ENCODE measurements at regions not wholly inside any gene's neighbourhood (a gene's known extent, or its start where the extent isn't known, plus 50 kb on each side); places are given as distances from the start of the nearest gene placed in this dataset.
"Not testable (repeated sequence)": the region's sequence is repeated elsewhere in the genome, so short reads cannot be mapped to it uniquely, and the experiment has no call there.

DNA sequence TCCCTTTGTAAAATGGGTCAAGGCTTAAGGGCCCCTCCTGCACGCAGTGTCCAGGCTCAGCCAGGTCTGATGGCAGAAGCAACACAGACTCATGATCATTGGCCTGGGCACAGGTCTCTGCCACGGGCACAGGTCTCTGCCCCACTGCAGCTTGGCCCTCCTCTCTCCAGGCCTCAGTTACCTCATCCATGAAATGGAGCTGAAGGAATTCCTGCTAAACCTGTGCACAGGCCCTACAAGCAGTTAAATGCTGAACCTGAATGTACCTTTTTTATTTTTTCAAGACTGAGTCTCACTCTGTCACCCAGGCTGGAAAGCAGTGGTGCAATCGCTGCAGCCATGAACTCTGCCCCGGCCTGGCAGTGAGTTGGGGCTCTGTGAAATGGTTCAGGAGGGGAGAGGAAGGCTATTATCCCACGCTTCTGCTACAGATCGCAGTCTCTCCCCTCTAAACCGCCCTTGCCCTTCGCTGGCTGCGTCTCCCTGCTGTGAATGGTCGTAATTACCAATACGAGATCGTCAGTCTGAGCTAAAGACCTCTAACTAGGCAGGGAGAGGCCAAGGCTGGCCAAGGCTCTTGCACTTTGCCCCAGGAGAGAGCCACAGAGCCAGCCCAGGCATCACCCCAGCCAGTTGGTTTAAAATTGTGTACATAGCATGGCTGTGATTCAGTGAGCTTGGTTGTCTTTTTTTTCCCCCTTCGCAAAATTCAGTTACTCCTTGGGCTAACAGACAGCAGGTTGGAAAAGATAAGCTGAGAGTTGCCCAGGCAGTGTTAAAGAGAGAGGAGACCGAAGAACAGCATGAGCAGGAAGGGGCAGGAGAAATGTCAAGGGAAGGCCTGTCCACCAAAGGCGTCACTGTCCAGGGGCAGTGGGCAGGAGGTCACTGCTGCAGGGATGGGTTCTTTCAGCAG is 93.0 kb upstream of the KCTD7 start:
- Mint-ChIP-seq H3K36me3 (ENCODE audit: low read depth) (no peaks in the 10 kb centered on the region), H3K4me1 (ENCODE audit: low read depth) (no peaks in the 10 kb centered on the region), H3K4me3 (no peak overlapping the region), H3K9me3 (no peaks in the 10 kb centered on the region), H3K27me3 (no peaks in the 10 kb centered on the region), H3K27ac (no peak overlapping the region)

- no peaks in the 10 kb centered on the region for H3K36me3 Mint-ChIP-seq (ENCODE audit: low read depth)
- H3K4me1 Mint-ChIP-seq (ENCODE audit: low read depth) = no peaks in the 10 kb centered on the region
- no peaks in the 10 kb centered on the region for H3K27me3 Mint-ChIP-seq
- H3K4me3 Mint-ChIP-seq = no peak overlapping the region
- no peak overlapping the region for H3K27ac Mint-ChIP-seq
- H3K9me3 Mint-ChIP-seq = no peaks in the 10 kb centered on the region
Measured at GRCh38 chr7:66537380-66537779, 91.3 kb upstream of the KCTD7 start.

GRCh38 chr7:66537876-66538275 is 90.8 kb upstream of the KCTD7 start:
- Mint-ChIP-seq H3K4me3 (no peak overlapping the region), H3K36me3 (ENCODE audit: low read depth) (no peaks in the 10 kb centered on the region), H3K27me3 (no peaks in the 10 kb centered on the region), H3K4me1 (ENCODE audit: low read depth) (no peaks in the 10 kb centered on the region), H3K27ac (no peak overlapping the region), H3K9me3 (no peaks in the 10 kb centered on the region)

- H3K27ac Mint-ChIP-seq = no peak overlapping the region
- no peaks in the 10 kb centered on the region for H3K4me1 Mint-ChIP-seq (ENCODE audit: low read depth)
- H3K27me3 Mint-ChIP-seq = no peaks in the 10 kb centered on the region
- H3K4me3 Mint-ChIP-seq = no peak overlapping the region
- H3K9me3 Mint-ChIP-seq = no peaks in the 10 kb centered on the region
- peaks cover 4% of the 10 kb centered on the region for H3K36me3 Mint-ChIP-seq (ENCODE audit: low read depth)
Measured at GRCh38 chr7:66539264-66539623, 89.4 kb upstream of the KCTD7 start.

- Mint-ChIP-seq H3K4me1 (ENCODE audit: low read depth) (no peaks in the 10 kb centered on the region), H3K27ac (no peak overlapping the region), H3K4me3 (no peak overlapping the region), H3K9me3 (no peaks in the 10 kb centered on the region), H3K36me3 (ENCODE audit: low read depth) (peaks cover 4% of the 10 kb centered on the region), H3K27me3 (no peaks in the 10 kb centered on the region)
Measured at GRCh38 chr7:66539902-66540375, 88.7 kb upstream of the KCTD7 start.

DNA sequence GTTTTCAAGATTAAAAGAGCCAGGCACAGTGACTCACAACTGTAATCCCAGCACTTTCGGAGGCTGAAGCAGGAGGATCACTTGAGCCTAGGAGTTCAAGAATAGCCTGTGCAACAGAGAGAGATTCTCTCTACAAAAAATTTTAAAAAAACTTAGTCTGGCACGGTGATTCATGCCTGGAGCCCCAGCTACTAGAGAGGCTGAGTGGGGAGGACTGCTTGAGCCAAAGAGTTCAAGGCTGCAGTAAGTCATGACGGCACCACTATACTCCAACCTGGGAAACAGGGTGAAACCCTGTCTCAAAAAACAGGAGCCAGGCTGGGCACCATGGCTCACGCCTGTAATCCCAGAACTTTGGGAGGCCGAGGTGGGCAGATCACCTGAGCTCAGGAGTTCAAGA is 86.6 kb upstream of the KCTD7 start:
- Mint-ChIP-seq H3K27me3 (no peaks in the 10 kb centered on the region), H3K4me1 (ENCODE audit: low read depth) (no peaks in the 10 kb centered on the region), H3K27ac (no peak overlapping the region), H3K9me3 (no peaks in the 10 kb centered on the region), H3K36me3 (ENCODE audit: low read depth) (peaks cover 4% of the 10 kb centered on the region), H3K4me3 (no peak overlapping the region)

DNA sequence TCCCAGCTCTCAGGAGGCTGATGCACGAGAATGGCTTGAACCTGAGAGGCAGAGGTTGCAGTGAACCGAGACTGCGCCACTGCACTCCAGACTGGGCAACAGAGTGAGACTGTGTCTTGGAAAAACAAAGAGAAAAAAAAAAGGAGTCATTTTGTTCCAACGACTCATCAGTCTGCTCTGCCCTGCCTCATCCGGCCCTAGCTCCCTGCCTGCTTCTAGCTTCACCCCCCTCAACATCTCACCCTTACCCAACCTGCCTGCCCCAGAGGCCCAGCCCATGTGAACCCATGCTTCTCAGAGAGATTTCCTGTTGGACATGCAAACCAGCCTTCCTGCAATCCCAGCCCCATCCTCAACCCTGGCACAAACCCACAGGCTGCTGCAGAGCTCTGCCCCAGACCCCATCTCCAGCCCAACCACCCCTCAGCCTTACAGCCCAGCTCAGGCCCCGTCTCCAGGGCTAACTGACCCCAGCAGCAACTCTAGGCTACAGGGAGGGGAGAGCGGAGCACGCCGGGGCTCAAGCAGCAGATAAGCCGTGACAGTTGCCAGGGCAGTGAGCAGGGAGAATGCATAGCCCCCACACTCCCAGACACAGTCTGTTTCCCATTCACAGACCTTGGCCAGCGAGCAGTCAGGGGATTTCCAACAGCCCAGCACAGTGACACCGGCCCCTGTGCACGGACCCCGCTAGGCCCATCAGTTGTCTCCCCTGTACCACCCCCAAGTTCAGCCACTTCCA is 86.0 kb upstream of the KCTD7 start:
- Mint-ChIP-seq H3K4me1 (ENCODE audit: low read depth) (no peaks in the 10 kb centered on the region), H3K27me3 (no peaks in the 10 kb centered on the region), H3K4me3 (no peak overlapping the region), H3K9me3 (no peaks in the 10 kb centered on the region), H3K27ac (no peak overlapping the region), H3K36me3 (ENCODE audit: low read depth) (peaks cover 4% of the 10 kb centered on the region)

DNA sequence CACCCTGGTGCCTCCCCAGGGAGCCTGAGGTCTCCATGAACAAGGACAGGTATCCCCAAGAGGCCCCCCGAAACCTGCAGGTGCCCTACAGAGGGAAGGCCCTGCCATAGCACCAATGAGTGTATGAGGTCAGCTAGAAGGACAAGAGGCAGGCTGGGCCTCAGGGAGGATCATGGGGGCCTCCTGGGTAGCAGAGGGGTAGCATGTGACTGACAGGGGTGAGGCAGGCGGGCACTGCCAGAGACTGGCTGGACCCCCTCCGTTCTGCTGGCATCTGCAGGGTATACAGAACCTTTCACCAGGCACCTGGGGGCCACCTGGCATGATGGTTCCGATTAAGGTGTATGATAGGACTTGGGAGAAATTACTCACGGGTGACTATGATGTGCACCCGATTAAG is 79.2 kb upstream of the KCTD7 start:
- Mint-ChIP-seq H3K27me3 (no peaks in the 10 kb centered on the region), H3K4me3 (no peak overlapping the region), H3K36me3 (ENCODE audit: low read depth) (peaks cover 27% of the 10 kb centered on the region), H3K27ac (no peak overlapping the region), H3K4me1 (ENCODE audit: low read depth) (no peaks in the 10 kb centered on the region), H3K9me3 (no peaks in the 10 kb centered on the region)

DNA sequence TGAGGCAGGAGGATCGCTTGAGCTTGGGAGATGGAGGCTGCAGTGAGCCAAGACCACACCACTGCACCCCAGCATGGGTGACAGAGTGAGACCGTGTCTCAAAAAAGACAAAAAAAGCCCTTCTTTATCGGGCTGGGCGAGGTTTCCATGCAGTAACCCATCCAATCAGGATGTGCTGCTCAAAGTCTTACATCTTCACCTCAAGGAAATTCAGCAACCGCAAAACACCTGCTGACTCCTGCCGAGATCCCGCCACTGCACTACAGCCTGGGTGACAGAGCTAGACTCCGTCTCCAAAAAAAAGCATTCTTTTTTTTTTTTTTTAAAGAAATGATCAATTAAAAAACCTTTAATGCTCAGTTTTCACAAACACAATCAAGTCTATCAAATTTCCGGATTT is 75.7 kb upstream of the KCTD7 start:
- Mint-ChIP-seq H3K27ac (no peak overlapping the region), H3K36me3 (ENCODE audit: low read depth) (peaks cover 35% of the 10 kb centered on the region), H3K4me1 (ENCODE audit: low read depth) (no peaks in the 10 kb centered on the region)

DNA sequence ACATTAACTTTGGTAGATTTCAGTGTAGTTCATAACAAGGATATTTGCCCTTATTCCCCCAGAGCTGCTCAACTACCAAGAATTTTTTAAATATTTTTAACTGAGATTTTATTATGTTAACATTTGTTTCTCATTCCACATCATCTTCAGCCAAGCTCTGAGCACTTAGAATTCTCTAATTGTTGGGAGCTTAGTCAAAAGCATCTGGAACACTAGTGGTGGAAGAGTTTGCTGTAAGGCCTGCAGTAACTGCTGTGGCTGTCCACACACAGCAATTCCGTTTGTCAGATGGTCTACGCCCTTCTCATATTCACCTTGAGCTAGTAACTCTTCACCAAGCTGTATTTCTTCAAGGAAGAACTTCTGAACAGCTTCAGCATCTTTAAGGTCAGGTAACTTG is 75.0 kb upstream of the KCTD7 start:
- H3K4me1 Mint-ChIP-seq (ENCODE audit: low read depth); H3K27ac Mint-ChIP-seq; H3K9me3 Mint-ChIP-seq; H3K4me3 Mint-ChIP-seq; H3K27me3 Mint-ChIP-seq: not testable (repeated sequence)
- peaks cover 31% of the 10 kb centered on the region for H3K36me3 Mint-ChIP-seq (ENCODE audit: low read depth)

More for the DNA sequence above, 75.7 kb upstream of the KCTD7 start:
- Mint-ChIP-seq H3K27me3 (no peaks in the 10 kb centered on the region), H3K9me3 (no peaks in the 10 kb centered on the region), H3K4me3 (no peak overlapping the region)

DNA sequence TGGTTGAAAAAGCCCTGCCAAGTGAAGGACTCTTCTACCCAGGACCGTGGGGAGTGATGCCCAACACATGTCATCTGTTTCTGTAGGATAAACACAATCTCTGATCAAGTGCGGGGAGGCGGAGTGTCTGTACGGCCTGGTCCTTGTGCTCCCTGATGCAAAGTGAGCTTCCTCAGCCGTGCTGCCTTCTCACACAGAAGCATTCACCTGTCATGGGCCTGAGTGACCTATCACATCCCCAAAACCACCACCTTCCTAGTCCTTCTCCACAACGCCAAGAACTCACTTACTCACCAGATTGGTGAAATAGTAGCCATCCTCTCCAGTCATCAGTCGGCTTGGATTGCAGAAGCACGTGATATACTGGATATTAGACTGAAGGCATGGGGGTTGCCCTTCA is 74.4 kb upstream of the KCTD7 start:
- H3K27me3 Mint-ChIP-seq; H3K4me3 Mint-ChIP-seq; H3K27ac Mint-ChIP-seq; H3K4me1 Mint-ChIP-seq (ENCODE audit: low read depth); H3K9me3 Mint-ChIP-seq: not testable (repeated sequence)
- H3K36me3 Mint-ChIP-seq (ENCODE audit: low read depth) = peaks cover 31% of the 10 kb centered on the region

DNA sequence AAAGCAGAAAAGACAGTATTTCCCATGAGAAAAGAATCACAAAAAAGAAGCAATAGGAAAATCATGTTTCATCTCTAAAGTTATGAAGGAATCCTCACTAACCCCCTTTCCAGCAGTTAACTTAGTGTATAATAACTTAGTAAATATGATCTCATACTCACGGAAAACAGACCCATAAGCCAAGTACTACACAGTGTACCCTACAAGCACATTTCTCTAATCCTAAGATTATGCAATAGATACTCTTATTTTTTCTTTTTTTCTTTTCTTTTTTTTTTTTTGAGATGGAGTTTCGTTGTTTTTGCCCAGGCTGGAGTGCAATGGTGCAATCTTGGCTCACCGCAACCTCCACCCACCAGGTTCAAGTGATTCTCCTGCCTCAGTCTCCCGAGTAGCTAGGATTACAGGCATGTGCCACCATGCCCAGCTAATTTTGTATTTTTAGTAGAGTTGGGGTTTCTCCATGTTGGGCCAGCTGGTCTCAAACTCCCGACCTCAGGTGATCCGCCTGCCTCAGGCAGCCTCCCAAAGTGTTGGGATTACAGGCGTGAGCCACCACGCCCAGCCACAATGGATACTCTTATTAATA is 73.7 kb upstream of the KCTD7 start:
- H3K27ac Mint-ChIP-seq; H3K27me3 Mint-ChIP-seq; H3K9me3 Mint-ChIP-seq; H3K4me1 Mint-ChIP-seq (ENCODE audit: low read depth); H3K4me3 Mint-ChIP-seq: not testable (repeated sequence)
- peaks cover 28% of the 10 kb centered on the region for H3K36me3 Mint-ChIP-seq (ENCODE audit: low read depth)

DNA sequence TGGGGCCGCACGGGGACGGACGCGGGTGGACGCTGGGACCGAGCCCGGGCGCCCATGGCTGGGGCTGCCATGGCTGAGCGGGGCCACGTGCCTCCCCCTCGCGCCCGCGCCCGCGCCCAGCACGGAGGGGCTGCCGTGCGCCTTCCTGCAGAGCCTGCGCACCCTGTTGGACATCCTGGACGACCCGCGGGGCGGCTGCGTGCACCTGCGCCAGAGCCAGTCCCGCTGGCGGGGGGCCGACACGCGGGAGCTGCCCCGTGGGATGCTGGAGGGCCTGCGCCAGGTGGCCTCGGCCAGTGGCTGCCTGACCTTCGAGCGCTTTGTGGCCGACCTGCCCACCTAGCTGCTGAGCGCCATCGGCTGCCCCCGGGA is 72.5 kb upstream of the KCTD7 start:
- H3K4me1 Mint-ChIP-seq (ENCODE audit: low read depth) = no peaks in the 10 kb centered on the region
- no peak overlapping the region for H3K4me3 Mint-ChIP-seq
- H3K27me3 Mint-ChIP-seq = no peaks in the 10 kb centered on the region
- H3K36me3 Mint-ChIP-seq (ENCODE audit: low read depth) = peaks cover 30% of the 10 kb centered on the region
- H3K9me3 Mint-ChIP-seq = no peaks in the 10 kb centered on the region
- H3K27ac Mint-ChIP-seq = no peak overlapping the region

GRCh38 chr7:66556549-66557213 is 72.0 kb upstream of the KCTD7 start:
- Mint-ChIP-seq H3K4me3 (no peak overlapping the region), H3K27me3 (no peaks in the 10 kb centered on the region), H3K36me3 (ENCODE audit: low read depth) (peaks cover 24% of the 10 kb centered on the region), H3K4me1 (ENCODE audit: low read depth) (no peaks in the 10 kb centered on the region), H3K9me3 (no peaks in the 10 kb centered on the region), H3K27ac (no peak overlapping the region)

Measured in stimulated activated naive CD8-positive, alpha-beta T cell treated with anti-CD3 and anti-CD28 coated beads, Interleukin-15, Interleukin-2, amounts not matched to agents 100 ng/mL and 50 ng/mL, for 24 hours (primary cell).